Heart right ventricle (tissue), 16 donors: ENCODE measurements at regions not wholly inside any gene's neighbourhood (a gene's known extent, or its start where the extent isn't known, plus 50 kb on each side); places are given as distances from the start of the nearest gene placed in this dataset.

Experiments
- ATAC-seq, 8 donors: fragments of 200-7000 bp; cut with Tn5 transposase; one replicate each; pipeline ENCODE4 v1.9.1; 2020; ENCODE audit warnings: mild to moderate bottlenecking in 8 of 8, moderate library complexity in 8 of 8, moderate number of reproducible peaks in 1 of 8
- DNase-seq, 2 donors: peaks; one replicate each; pipeline ENCODE4 v3.0.0-alpha.2; 2020
- H3K27ac ChIP-seq, 10 donors: fragments of 200-600 bp; sonication (generic) in 2 of 10; one replicate each; pipeline versions ENCODE4 v1.5.0 to v1.8.0; 2020 to 2022; ENCODE audit warnings: mild to moderate bottlenecking in 3 of 10
- H3K27me3 ChIP-seq, 7 donors: fragments of 200-600 bp; one replicate each; pipeline ENCODE4 v1.8.0; 2021 to 2022; ENCODE audit warnings: mild to moderate bottlenecking in 2 of 7
- H3K36me3 ChIP-seq, 9 donors: fragments of 200-600 bp; sonication (generic) in 1 of 9; one replicate each; pipeline versions ENCODE4 v1.5.0 to v1.8.0; 2020 to 2022; ENCODE audit warnings: mild to moderate bottlenecking in 2 of 9
- H3K4me1 ChIP-seq, 9 donors: fragments of 200-600 bp; sonication (generic) in 1 of 9; one replicate each; pipeline versions ENCODE4 v1.5.0 to v1.8.0; 2020 to 2022; ENCODE audit warnings: mild to moderate bottlenecking in 4 of 9
- H3K4me3 ChIP-seq, 10 donors: fragments of 200-600 bp; sonication (generic) in 2 of 10; one replicate each; pipeline versions ENCODE4 v1.5.0 to v1.8.0; 2020 to 2022; ENCODE audit warnings: mild to moderate bottlenecking in 7 of 10, moderate library complexity in 2 of 10
- H3K9me3 ChIP-seq, 11 donors: fragments of 200-600 bp in 10 of 11; sonication (generic) in 2 of 11; one replicate each; pipeline versions ENCODE4 v1.5.0 to v1.8.0; 2013 to 2022; ENCODE audit warnings: mild to moderate bottlenecking in 2 of 11, control low read depth in 1 of 11, moderate library complexity in 1 of 11
- WGBS, 2 donors: extraction: QIAGEN DNeasy Blood & Tissue Kit; methylation state at CpG; one replicate each; pipeline ENCODE4 v1.1.7; 2013; ENCODE audit warnings: inconsistent platforms in 1 of 2; 5-methylcytosine and 5-hydroxymethylcytosine counted together
- intact Hi-C, 10 donors: fragments of 100-400 bp; cut with DNase I; formaldehyde crosslinking; loops; one replicate each; pipeline versions ENCODE4 v1.11.1 to v1.14.2; 2022
- TF ChIP-seq, protein P1 (sequence below), 9 donors: fragments of 200-600 bp; sonication (generic) in 2 of 9; IDR thresholded peaks; one replicate each; pipeline versions ENCODE4 v1.5.0 to v1.8.0; 2021 to 2022; ENCODE audit warnings: antibody characterized with exemption in 9 of 9, mild to moderate bottlenecking in 5 of 9, moderate library complexity in 1 of 9
- donor health status: Arrhythmogenic right ventricular cardiomyopathy.
- donor health status: ischemic (EF 13 %, LVEDD 7.1; RV severe dilation, severe dysfunction).
- donor health status: healthy with polysubstance abuse.
- donor health status: DM: no; HTN: yes; CAD: no.
- donor health status: DM: no; HTN: no; CAD: no.
- donor health status: ischemic (EF 25% LVEDD 6.9; RV normal size, moderate dysfunction).
- donor health status: ischemic (EF 25% LVEDD 5.7; RV mildly dilated, moderate dysfunction).
- donor health status: healthy.
- donor health status: DM: yes; HTN: yes; CAD: no.
- donor health status: Ischemic cardiomyopathy.
- donor health status: ischemic (EF 35%, LVEDD 5.7; RV mildly dilated, moderate dysfunction).
- donor health status: nonischemic (EF 11% LVEDD 7.7; RV severe dilation, severe dysfunction).
- donor health status: DM: yes; HTN: yes; CAD: no.
- donor health status: PGD.
- donor health status: ischemic (EF 29% LVEDD 5.4; RV normal size, mild dysfunction).
- donor health status: nonischemic (EF 23%, LVEDD 6.1; RV moderate dilation, normal function).

DNA sequence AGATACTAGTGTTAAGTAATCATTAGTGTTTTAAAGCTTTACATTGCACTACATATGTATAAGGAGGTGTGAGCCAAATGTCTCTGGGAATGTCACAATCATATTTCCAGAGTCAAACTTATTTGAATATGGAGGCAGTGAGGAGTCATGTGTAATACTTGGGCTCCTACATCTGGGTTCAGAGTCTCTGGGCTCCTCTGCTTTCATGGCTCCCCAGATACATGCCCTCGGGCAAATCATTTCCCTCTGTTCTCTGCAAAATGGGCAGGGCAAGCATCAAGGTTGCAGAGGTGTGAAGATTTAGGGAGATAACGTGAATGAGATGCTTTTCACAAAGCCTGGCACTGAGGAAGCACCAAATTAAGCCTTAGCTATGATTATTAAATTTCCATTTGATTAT lies 138.3 kb upstream of the SGK1 start:
- H3K4me1 ChIP-seq: peaks cover 0 to 10% (median 0%) of the 10 kb centered on the region in 9 donors
- intact Hi-C loops: no loop called here
- H3K27me3 ChIP-seq: no peaks in the 10 kb centered on the region
- no peak overlapping the region for H3K4me3 ChIP-seq
- TF ChIP-seq, protein P1, sequence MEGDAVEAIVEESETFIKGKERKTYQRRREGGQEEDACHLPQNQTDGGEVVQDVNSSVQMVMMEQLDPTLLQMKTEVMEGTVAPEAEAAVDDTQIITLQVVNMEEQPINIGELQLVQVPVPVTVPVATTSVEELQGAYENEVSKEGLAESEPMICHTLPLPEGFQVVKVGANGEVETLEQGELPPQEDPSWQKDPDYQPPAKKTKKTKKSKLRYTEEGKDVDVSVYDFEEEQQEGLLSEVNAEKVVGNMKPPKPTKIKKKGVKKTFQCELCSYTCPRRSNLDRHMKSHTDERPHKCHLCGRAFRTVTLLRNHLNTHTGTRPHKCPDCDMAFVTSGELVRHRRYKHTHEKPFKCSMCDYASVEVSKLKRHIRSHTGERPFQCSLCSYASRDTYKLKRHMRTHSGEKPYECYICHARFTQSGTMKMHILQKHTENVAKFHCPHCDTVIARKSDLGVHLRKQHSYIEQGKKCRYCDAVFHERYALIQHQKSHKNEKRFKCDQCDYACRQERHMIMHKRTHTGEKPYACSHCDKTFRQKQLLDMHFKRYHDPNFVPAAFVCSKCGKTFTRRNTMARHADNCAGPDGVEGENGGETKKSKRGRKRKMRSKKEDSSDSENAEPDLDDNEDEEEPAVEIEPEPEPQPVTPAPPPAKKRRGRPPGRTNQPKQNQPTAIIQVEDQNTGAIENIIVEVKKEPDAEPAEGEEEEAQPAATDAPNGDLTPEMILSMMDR (IDR thresholded peaks at IDR 0.05): no peak
- H3K27ac ChIP-seq: no peak overlapping the region
- H3K36me3 ChIP-seq: no peaks in the 10 kb centered on the region
- WGBS, 2 donors: 83 to 93% methylated on average over 2 of the region's 2 CpGs
- DNase-seq (no peak), ATAC-seq (no peak)
- H3K9me3 ChIP-seq: no peaks in the 10 kb centered on the region

DNA sequence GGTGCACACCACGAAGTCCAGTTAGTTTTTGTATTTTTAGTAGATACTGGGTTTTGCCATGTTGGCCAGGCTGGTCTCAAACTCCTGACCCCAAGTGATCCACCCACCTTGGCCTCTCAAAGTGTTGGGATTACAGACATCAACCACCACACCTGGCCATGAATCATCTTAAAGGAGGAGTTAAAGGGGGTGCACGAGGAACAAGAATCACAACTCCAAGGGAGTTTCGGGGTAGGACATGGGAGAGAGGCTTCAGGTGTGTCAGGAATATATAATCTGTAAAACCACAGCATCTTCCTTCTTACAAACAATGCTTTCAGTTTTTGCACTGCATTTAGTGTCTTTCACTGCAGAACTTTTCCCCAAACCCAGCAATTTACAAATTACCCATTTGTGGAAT lies 137.4 kb upstream of the SGK1 start:
- ATAC-seq (no peak), DNase-seq (no peak)
- no peaks in the 10 kb centered on the region for H3K36me3 ChIP-seq
- H3K4me1 ChIP-seq: peaks cover 0 to 10% (median 0%) of the 10 kb centered on the region in 9 donors
- 93 to 95% methylated on average over 3 of the region's 3 CpGs for WGBS, 2 donors
- H3K9me3 ChIP-seq: no peaks in the 10 kb centered on the region
- no peak overlapping the region for H3K27ac ChIP-seq
- intact Hi-C loops: no loop called here
- H3K27me3 ChIP-seq: no peaks in the 10 kb centered on the region
- TF ChIP-seq, protein P1 (IDR thresholded peaks at IDR 0.05): no peak
- H3K4me3 ChIP-seq: no peak overlapping the region

DNA sequence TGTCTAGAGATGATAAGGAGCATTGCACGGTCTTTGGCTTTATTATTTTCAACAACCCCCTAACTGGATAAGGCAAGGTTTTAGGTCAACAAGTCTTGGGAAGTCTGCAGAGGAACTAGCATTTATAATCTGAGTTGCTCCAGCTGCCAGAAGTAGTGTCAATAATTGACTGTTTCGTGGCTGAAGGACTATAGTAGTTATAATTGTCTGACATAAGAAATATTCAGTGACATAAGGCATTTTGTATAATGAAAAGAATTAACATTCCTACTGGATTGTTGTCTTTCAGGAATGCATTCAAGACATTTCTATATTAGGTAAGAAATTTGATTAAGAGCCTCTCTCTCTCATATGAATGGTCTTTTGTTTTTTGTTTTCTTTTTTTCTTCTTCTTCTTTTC lies 136.9 kb upstream of the SGK1 start:
- TF ChIP-seq, protein P1 (IDR thresholded peaks at IDR 0.05): no peak
- DNase-seq: no peak
- peaks cover 0 to 10% (median 0%) of the 10 kb centered on the region in 9 donors for H3K4me1 ChIP-seq
- H3K27ac ChIP-seq: no peak overlapping the region
- H3K27me3 ChIP-seq: no peaks in the 10 kb centered on the region
- ATAC-seq: no peak
- intact Hi-C loops: no loop called here
- no peaks in the 10 kb centered on the region for H3K36me3 ChIP-seq
- no peaks in the 10 kb centered on the region for H3K9me3 ChIP-seq
- WGBS, 2 donors: 59 to 60% methylated on average over 2 of the region's 2 CpGs
- H3K4me3 ChIP-seq: no peak overlapping the region

DNA sequence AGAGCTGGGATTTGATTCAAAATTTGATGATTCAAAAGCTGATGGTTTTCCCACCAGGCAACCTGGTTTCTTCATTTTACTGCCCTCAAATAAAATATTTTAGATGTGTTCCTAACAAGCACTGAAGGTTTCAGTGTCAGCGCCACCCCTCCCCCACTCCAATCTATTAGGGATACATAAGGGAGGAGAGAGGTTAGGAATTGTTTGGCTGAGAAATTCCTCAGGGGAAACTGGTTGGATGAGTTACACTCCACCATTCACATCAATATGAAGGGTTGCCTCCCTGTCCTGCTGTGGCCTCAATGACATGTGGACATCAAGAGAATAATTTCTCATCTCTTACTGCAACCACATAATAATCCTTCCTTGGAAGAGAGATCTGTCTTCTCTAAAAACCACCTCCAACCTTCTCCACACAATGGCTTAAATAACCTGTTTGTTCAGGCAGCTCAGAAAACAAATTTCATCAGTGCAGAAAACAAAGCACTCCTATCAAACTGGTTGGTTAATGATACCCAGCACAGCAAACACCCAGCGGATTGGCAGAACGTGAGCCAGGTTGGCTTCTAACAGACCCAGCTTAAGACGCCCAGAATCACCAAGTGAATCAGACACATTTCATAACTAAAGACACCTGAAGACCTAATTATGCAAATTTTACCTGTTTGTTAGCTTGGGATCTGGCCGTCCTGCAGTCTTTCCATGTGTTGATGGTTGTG lies 136.0 kb upstream of the SGK1 start:
- ATAC-seq (no peak), DNase-seq (no peak)
- Histone ChIP-seq H3K9me3 (no peaks in the 10 kb centered on the region), H3K36me3 (no peaks in the 10 kb centered on the region), H3K27me3 (no peaks in the 10 kb centered on the region), H3K27ac (no peak overlapping the region), H3K4me1 (peaks cover 0 to 6% (median 0%) of the 10 kb centered on the region in 9 donors), H3K4me3 (no peak overlapping the region)
- intact Hi-C loops: no loop called here
- 83 to 93% methylated on average over 5 of the region's 5 CpGs for WGBS, 2 donors
- TF ChIP-seq, protein P1 (IDR thresholded peaks at IDR 0.05): no peak
